ENCODE measurements at regions not wholly inside any gene's neighbourhood (a gene's known extent, or its start where the extent isn't known, plus 50 kb on each side); places are given as distances from the start of the nearest gene placed in this dataset.

GRCh38 chr10:42888504-42889095 is 106.0 kb downstream of the BMS1 start:
- TF ChIP-seq CTCF (conservative IDR thresholded peaks at IDR 0.05), result no peak
- no peak for TF ChIP-seq ZFX (IDR thresholded peaks at IDR 0.05)
